ENCODE measurements at regions not wholly inside any gene's neighbourhood (a gene's known extent, or its start where the extent isn't known, plus 50 kb on each side); places are given as distances from the start of the nearest gene placed in this dataset.

- Histone ChIP-seq H2AFZ (ENCODE audit: low read depth, low read length) (no peak overlapping the region), H3K4me1 (ENCODE audit: control insufficient read depth, extremely low read depth, insufficient read depth, low read length) (peaks cover under 1% of the 10 kb centered on the region), H3K4me2 (ENCODE audit: insufficient read depth, low read length) (no peak overlapping the region), H3K79me2 (ENCODE audit: control insufficient read depth, insufficient read depth, low read length) (no peaks in the 10 kb centered on the region), H3K9ac (replicated peaks; ENCODE audit: extremely low read depth, insufficient read depth, low read length) (no peak overlapping the region), H3K36me3 (ENCODE audit: control insufficient read depth in 2 of 2, extremely low read depth in 1 of 2, insufficient read depth in 2 of 2, low read length in 2 of 2) (no peaks in the 10 kb centered on the region), H4K20me1 (replicated peaks; ENCODE audit: control insufficient read depth, extremely low read depth, insufficient read depth, low read length) (no peaks in the 10 kb centered on the region), H3K4me3 (replicated peaks in 1 of 3; ENCODE audit: insufficient read depth in 1 of 3, low read depth in 1 of 3, low read length in 3 of 3) (no peak overlapping the region), H3K27ac (ENCODE audit: insufficient read depth, low read depth, low read length) (no peak overlapping the region), H3K27me3 (ENCODE audit: control insufficient read depth in 2 of 2, insufficient read depth in 2 of 2, low read length in 2 of 2) (peaks cover 6 to 14% of the 10 kb centered on the region in 2 experiments), H3K9me1 (replicated peaks; ENCODE audit: control insufficient read depth, extremely low read depth, insufficient read depth, low read length) (no peaks in the 10 kb centered on the region), H3K9me3 (replicated peaks; ENCODE audit: control insufficient read depth, insufficient read depth, low read length) (no peaks in the 10 kb centered on the region)
- no TSS peak for BruUV-seq (replicated peaks)
- ChIA-PET POLR2A (no interaction called here), CTCF (no interaction called here)
- intact Hi-C loops (cut with micrococcal nuclease), result no loop called here
- FAIRE-seq (no peak), DNase-seq (ENCODE audit: low read depth, low spot score) (no peak)
- TF ChIP-seq FOS (IDR thresholded peaks at IDR 0.05; ENCODE audit: borderline replicate concordance, insufficient read depth, low read length) (no peak), GATA2 (IDR thresholded peaks at IDR 0.05; ENCODE audit: insufficient read depth, insufficient read length, low read depth, low read length) (no peak), CTCF (IDR thresholded peaks at IDR 0.05; ENCODE audit: extremely low read depth in 1 of 2, insufficient read depth in 1 of 2, low read depth in 1 of 2, low read length in 2 of 2) (no peak), MAX (IDR thresholded peaks at IDR 0.05; ENCODE audit: insufficient read depth, insufficient read length) (no peak), EZH2 (IDR thresholded peaks at IDR 0.05; ENCODE audit: borderline replicate concordance, low read depth, low read length, severe bottlenecking) (no peak), MYC (IDR thresholded peaks at IDR 0.05; ENCODE audit: low read depth, low read length) (no peak), POLR2AphosphoS5 (IDR thresholded peaks at IDR 0.05; ENCODE audit: insufficient read depth, low read depth, low read length) (no peak), JUN (IDR thresholded peaks at IDR 0.05; ENCODE audit: borderline replicate concordance, insufficient read depth, insufficient read length, low read depth) (no peak)
- dilution Hi-C loops (cut with MboI; ENCODE audit: extremely low pct_ligation_motif_present, low sequenced_read_pairs), result no loop called here
Observed at GRCh38 chr11:45752106-45752505, 52.8 kb upstream of the SLC35C1 start.

All from endothelial cell of umbilical vein (primary cell).